ENCODE measurements at regions not wholly inside any gene's neighbourhood (a gene's known extent, or its start where the extent isn't known, plus 50 kb on each side); places are given as distances from the start of the nearest gene placed in this dataset.
"Not testable (repeated sequence)": the region's sequence is repeated elsewhere in the genome, so short reads cannot be mapped to it uniquely, and the experiment has no call there.

DNA sequence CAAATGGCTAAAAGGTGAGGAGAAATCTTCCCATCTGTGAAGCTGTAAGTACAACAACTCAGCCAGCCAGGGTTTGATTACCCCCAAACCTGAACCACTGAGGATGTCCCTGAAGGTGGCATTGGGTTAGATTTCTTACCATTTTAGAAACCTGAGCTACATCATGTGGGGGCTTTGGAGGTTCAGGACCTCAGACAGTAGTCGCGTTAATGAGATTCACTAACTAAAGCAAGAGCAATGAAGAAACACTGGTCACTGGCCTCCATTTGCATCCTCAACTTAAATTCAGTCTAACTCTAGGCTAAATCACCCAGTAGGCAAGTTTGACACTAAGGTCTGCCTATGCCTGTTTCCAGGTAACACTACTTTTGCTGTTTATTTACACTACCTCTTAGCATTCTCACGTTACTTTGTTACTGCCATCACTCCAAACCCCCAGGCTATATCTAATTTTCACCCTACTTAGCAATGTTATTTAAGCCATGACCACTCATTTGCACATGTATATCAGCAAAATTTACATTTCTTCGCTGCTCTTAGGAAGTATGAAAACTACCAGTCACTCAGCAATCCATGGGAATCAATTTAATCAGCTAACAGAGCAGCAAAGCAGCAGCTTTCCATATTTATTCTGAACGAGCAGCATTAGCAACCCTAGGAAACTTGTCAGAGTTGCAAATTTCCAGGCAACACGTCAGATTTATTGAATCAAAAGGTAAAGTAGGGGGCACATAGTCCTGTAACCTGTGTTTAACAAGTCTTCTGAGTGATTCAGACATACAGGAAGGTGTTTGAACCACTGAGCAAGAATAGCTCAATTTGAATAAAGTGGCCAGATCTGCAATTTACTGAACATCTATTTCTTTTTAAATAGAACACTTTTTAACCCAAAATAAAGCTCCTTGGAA lies 788.4 kb upstream of the SORCS1 start:
- no peak for DNase-seq (ENCODE audit: extremely low read depth in 1 of 11, low read depth in 9 of 11, low spot score in 4 of 11)

DNA sequence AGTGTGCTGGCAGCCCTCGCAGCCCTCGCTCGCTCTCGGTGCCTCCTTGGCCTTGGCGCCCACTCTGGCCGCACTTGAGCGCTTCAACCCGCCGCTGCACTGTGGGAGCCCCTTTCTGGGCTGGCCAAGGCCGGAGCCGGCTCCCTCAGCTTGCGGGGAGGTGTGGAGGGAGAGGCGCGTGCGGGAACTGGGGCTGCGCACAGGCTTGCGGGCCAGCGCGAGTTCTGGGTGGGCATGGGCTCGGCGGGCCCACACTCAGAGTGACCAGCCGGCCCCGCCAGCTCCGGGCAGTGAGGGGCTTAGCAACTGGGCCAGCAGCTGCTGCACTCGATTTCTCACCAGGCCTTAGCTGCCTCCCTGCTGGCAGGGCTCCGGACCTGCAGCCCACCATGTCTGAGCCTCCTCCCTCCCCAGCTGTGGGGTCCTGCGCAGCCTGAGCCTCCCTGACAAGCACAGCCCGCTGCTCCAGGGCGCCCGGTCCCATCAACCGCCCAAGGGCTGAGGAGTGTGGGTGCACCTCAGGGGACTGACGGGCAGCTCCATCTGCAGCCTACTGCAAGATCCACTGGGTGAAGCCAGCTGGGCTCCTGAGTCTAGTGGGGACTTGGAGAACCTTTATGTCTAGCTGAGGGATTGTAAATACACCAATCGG lies 786.0 kb upstream of the SORCS1 start:
- DNase-seq (ENCODE audit: extremely low read depth in 1 of 11, low read depth in 9 of 11, low spot score in 4 of 11): not testable (repeated sequence)

DNA sequence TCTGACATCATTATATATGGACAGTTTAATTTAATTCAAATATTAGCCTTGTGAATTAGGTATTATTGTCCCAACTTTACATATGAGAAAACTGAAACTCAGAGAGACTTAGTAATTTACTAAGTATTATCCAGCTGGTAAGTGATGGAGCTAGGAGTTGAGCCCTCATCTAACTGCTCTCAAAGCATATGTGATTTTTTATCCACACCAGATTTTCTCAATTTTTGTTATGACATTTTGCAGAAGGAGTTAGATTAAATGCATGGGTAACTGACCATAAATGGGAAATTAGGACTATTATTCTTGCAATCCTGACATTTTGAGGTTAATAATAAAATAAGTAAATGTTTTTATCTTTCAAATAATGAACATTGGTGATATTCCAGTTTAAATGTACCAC lies 778.3 kb upstream of the SORCS1 start:
- DNase-seq (ENCODE audit: extremely low read depth in 1 of 11, low read depth in 9 of 11, low spot score in 4 of 11): no peak

DNA sequence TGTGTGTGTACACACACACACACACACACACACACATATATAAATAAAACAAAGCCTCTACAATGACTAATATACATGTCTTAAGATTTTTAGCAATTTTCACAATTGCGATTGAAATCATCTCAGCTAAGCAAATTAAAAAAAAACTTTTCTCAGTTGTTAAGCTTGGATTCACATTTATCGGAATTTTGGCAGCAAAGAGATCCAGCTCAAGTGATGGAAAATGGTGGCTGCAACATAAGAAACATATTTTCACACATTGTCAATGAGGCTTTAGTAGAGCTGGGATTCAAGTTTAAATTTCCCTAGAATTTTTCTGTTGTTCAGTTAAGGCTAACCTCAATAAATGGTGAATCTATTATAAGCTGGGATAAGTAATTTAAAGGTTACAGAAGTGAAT lies 768.6 kb upstream of the SORCS1 start:
- no peak for DNase-seq (ENCODE audit: extremely low read depth in 1 of 11, low read depth in 9 of 11, low spot score in 4 of 11)

DNA sequence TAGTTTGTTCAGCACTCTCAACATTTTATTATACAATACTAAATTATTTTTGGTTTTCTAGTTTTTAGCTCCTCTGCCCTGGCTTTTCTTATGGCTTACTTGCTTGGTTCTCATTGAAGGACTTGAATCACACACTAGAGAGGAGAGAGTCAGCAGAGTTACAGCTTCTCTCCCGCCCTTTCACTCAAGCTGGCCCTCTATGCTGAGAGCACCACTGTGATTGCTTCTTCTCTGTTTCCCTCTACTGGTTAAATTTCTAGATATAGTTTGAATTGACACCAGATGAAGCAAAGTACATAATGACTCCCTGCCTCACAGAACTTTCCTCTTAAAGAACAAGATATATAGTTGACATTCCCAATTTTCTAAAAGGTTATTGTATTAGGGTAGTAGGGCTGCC lies 767.3 kb upstream of the SORCS1 start:
- no peak for DNase-seq (ENCODE audit: extremely low read depth in 1 of 11, low read depth in 9 of 11, low spot score in 4 of 11)

DNA sequence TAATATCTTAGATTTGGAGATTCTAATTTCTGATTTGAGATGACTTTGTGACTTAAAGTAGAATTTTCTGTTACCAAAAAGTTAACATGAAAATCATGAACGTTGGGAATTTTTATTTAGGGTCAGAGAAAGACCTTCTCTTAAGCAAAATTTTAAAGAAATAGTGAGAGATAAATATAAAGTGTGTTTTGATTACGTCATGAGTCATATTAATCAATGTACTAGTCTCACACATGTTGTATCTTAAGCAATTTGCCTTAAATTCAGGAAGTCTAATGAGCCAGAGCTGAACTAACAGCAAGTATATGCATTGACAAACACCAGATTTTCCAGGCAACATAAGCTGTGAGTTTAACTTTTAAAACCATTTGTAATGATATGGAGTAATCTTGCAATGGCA lies 765.5 kb upstream of the SORCS1 start:
- no peak for DNase-seq (ENCODE audit: extremely low read depth in 1 of 11, low read depth in 9 of 11, low spot score in 4 of 11)

DNA sequence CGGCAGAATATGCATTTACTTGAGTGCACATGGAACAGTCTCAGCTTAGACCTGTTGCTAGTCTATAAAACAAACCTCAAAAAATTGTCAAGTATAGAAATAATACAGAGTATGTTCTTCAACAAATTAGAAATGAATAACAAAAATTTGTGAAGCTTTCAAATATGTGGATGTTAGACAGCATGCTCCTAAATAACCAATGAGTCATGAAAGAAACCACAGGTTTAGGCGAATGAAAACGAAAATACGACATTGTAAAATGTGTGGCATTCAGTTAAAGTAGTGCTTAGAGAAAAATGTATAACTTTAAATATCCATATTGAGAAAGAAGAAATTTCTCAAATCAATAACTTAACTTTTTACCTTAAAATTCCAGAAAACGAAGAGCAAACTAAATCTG lies 760.0 kb upstream of the SORCS1 start:
- DNase-seq (ENCODE audit: extremely low read depth in 1 of 11, low read depth in 9 of 11, low spot score in 4 of 11): no peak

DNA sequence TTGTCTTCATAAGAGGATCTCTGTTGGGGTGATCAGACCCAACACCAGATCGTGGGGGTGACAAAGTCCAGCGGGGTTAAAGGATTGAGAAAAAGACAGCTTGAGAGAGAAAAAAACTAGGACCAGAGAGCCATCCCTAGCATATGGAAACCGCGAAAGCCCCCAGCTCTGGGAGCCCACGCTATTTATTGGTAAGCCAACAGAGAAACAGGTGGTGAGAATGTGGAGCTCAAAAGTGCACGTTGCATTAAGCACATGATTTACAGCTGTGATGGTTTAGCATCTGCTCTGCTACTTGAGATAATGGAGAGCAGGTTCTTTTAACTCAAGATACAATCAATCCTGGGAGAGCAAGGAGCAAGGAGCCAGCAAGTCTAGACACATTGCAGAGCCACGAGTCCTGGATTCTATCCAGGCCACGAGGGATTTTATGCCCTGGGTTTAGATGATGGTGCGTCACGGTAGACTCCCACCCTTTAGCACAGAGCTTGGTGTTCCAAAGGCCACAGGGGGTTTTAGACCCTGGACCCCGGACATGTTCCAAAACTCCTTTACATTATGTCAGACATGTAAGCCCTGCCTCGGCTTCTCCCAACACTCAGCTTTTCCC lies 755.2 kb upstream of the SORCS1 start:
- DNase-seq (ENCODE audit: extremely low read depth in 1 of 11, low read depth in 9 of 11, low spot score in 4 of 11): no peak

DNA sequence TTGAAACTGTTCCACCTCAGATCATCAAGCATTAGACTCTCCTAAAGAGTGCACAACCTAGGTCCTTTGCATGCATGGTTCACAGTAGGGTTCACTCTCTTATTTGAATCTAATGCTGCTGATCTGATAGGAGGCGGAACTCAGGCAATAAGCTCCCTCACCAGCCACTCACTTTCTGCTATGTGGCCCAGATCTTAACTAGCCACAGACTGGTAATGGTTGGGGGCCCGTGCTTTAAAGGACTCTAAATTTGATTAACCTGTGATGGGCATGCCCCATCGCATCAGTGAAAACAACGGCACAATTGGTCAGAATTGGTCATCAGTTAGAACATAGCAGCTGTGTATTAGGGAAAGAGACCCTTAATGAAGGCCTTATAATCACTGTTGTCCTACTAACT lies 753.7 kb upstream of the SORCS1 start:
- no peak for DNase-seq (ENCODE audit: extremely low read depth in 1 of 11, low read depth in 9 of 11, low spot score in 4 of 11)

DNA sequence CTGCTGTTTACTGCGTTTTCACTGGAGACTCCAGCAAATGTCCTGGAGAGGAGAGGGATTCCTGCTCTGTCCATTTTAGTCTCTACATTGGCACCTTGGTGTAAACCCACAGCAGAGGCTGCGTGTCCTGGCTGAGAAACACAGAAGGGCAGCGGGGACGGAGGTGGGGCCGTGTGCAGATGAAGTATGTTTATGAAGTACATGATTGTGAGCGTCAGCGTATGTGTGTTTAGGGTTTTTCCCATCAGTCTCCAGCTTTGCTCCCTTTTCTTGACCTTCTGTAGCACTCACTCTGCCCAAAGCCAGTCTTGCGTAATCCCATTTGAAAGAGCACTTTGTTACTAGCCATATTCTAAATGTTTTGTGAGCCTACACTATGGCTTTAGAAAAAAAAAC lies 750.7 kb upstream of the SORCS1 start:
- peak in 1 of 11 donors; percentile 17 for DNase-seq (ENCODE audit: extremely low read depth in 1 of 11, low read depth in 9 of 11, low spot score in 4 of 11)

DNA sequence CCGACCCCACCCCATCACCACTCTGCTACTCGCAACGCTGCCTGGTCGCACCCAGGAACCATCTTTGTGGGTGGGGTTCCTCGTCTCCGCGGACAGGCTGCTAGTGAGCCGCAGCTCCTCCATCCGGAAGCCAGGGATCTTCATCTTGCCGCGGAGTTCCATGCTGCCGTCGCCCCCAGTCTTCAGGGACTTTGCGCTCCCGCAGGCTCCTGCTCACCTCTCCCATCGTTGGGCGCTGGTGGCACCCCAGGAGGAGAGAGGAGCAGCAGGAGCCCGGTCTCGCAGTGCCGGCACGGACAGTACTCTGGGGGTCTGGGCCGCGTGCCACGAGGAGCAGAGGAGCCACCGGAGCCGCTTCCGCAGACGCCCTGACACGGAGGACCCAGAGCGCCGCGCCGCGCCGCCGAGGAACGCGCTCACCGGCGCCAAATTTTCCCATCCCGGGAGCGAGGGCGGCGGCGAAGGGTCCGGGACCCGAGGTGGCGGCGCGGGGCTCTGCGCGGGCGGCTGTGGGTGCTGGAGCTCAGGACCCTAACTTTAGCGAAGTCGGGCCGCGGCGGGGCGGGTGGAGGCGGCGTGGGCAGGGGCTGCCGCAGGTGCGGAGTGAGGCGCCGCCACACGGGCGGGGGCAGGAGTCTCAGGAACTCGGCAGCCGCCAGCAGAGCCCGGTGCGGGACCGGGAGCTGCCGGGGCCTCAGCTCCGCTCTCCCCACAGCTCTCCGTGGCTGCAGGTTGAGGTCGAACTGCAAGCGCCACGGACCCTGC lies 750.1 kb upstream of the SORCS1 start:
- peak in 5 of 11 donors; percentile 13 to 40 (median 20) for DNase-seq (ENCODE audit: extremely low read depth in 1 of 11, low read depth in 9 of 11, low spot score in 4 of 11)

DNA sequence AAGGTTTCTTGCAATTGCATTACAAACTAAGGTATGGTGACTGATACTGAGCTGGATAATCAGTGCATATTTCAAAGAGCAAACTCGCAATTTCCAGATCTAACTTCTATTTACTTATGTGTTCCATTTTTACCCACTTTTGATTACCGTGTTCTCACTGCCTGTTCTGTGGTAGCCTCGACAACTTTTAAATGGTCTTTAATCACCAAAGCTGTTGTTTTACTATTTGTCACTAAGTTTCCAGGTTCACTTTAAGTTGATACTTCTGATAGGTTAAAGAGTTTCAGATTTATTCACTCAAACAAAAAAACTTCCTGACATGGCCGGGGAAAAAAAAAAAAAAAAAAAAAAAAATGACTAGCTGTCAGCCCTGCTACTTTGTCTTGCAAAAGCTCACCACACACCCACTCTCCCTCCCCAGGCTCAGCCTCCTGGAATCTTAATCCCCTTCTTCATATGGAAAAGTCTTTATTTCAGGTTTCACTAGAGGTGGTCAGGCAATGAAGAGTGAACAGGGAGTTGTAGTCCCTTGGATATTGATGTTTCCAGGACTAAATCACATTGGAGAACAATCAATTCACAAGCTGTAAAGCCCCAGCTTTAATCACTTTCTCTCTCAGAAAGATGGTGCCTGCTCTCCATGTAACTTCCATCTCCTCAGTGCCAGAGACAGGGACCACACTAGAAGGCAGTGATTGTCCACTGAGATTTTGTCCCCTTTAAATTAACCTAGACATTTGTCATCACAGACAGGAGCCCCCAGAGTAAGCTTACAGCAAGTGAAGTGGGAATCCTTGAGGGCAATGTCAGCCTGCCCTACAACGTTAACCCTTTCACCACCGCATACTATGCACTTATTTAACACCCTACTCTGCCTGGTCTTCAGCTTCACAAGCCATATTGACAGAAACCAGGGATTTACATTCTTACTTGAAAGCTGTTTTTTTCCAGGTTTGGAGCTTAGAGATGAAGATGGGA lies 749.1 kb upstream of the SORCS1 start:
- DNase-seq (ENCODE audit: extremely low read depth in 1 of 11, low read depth in 9 of 11, low spot score in 4 of 11): no peak

DNA sequence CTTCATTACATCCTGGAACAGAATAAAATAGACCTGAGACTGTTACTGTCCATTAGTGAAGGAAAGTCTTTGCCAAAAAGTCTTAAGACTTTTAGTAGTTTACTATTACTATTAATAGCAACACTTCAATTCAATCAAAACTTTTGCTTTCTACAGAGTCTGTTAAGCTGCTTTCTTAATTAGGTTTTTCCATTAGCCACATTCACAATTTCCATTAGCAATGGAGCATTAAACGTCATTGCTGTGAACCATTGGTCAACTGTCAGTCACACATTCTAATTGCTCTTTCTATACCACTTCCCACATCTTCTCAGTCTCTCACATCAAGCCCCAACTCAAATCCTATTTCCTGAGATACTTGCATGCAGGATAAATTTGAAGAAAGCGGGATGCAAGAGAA lies 736.6 kb upstream of the SORCS1 start:
- no peak for DNase-seq (ENCODE audit: extremely low read depth in 1 of 11, low read depth in 9 of 11, low spot score in 4 of 11)

DNA sequence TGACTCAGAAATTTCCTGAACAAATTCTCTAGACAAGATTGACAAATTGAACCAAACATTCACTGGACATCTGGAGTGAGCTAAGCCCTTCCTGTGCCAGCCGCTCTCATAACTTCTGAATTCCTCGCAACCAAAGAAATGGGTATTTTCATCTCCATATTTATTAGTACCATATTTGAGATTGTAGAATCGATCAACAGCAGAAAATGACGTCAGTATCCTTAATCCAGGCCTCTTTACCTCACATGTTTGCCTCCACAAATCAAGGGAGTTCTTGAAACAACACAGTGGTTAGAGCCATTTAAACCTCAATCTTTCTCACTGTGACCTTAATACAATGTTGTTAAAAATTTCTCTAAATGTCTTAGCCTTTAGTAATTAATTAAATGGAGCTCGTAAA lies 735.6 kb upstream of the SORCS1 start:
- no peak for DNase-seq (ENCODE audit: extremely low read depth in 1 of 11, low read depth in 9 of 11, low spot score in 4 of 11)

DNA sequence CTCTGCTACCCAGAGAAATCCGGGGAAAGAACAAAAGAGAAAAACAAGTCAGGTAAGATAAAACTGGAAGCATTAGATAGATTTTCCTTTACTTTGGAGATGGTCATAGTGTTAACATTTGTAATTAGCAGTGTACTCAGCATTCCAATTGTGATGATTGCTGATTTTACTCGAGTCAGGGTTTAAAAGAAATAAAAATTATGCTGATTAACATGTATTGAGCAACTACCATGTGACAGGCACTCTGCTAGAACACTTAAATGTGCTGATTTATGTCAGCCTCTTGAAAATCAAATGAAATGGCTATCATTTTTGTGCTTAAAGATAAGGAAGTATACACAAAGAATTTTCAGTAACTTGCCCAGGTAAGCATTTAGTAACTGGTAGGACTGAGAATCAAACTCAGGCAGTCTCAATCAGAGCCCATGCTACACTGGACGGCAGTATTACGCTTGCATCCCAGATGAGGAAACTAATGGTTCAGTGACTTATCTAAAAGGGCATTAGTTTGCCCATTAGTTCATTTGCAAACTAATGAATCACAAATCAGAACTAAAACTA lies 735.1 kb upstream of the SORCS1 start:
- DNase-seq (ENCODE audit: extremely low read depth in 1 of 11, low read depth in 9 of 11, low spot score in 4 of 11): no peak

DNA sequence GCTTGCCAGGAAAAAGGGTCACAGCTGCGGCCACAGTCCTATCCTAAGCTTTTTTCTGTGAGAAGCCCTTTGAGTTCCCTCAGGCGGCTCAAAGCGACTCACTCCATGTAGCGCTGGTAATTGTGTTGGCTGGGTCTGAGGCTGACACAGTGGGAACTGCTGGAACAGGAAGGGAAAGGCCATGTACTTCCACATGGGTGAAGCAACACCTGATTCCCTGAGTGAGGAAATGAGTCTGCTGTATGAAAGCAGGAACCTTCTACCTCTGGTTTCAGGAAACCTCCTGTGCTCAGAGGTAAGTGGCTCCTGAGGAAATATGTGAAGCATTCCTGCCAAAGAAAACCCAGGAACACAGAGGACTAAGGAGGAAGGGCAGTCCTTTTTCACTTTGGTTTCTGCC lies 734.6 kb upstream of the SORCS1 start:
- DNase-seq (ENCODE audit: extremely low read depth in 1 of 11, low read depth in 9 of 11, low spot score in 4 of 11): no peak

DNA sequence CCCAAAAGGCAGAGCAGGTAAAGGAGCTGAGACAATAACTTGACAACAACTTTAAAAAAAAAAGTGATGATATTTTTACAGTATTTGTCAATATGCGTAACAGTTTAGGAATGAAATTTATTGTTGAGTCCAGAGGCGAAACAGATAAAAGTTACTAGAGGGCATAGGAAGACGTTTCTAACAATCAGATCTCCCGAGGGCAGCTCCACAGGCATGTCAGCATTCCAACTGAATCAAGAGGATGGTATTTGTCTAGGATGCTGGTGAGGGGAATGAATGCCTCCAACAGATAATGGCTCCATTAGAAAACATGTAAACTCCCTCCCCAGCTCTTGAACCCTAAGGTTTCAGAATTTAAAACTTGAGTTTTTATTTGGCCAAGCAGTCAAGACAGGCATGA lies 733.9 kb upstream of the SORCS1 start:
- DNase-seq (ENCODE audit: extremely low read depth in 1 of 11, low read depth in 9 of 11, low spot score in 4 of 11): no peak

DNA sequence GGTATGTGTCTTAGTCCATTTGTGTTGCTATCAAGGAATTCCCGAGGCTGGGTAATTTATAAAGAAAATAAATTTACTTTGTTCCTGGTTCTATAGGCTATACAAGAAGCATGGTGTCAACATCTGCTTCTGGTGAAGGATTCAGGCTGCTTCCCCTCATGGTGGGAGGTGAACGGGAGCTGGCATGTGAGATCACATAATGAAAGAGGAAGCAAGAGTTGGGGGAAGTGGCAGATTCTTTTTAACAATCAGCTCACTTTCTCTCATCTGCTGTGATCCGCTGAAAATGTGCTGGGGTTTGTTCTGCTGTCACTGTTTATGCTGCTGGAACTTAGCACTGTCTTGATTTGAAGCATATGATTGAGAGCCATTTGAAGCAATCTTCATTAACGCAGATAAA lies 730.0 kb upstream of the SORCS1 start:
- DNase-seq (ENCODE audit: extremely low read depth in 1 of 11, low read depth in 9 of 11, low spot score in 4 of 11): no peak
